H9 (cell line): ENCODE measurements at regions not wholly inside any gene's neighbourhood (a gene's known extent, or its start where the extent isn't known, plus 50 kb on each side); places are given as distances from the start of the nearest gene placed in this dataset.

Experiments
- DNase-seq: peaks from one replicate; pipeline ENCODE4 v3.0.0-alpha.2; 2017
- H2AFZ ChIP-seq: one replicate; pipeline ENCODE4 v1.6.1; 2013; ENCODE audit warnings: mild to moderate bottlenecking, low read length, control low read depth, moderate library complexity
- H2AK5ac ChIP-seq: 2 replicates; pipeline ENCODE4 v1.6.1; 2013; ENCODE audit warnings: low read length, control low read depth, mixed read lengths; ENCODE audit not compliant: insufficient read length
- H2BK120ac ChIP-seq: one replicate; pipeline ENCODE4 v1.6.1; 2013; ENCODE audit warnings: low read depth, mild to moderate bottlenecking, low read length, control low read depth, inconsistent platforms; ENCODE audit not compliant: poor library complexity, severe bottlenecking
- H2BK12ac ChIP-seq: 2 replicates; pipeline ENCODE4 v1.6.1; 2013; ENCODE audit warnings: low read length, control low read depth, mixed read lengths, low read depth; ENCODE audit not compliant: insufficient read length
- H2BK15ac ChIP-seq: 2 replicates; pipeline ENCODE4 v1.6.1; 2013; ENCODE audit warnings: low read depth, low read length, control low read depth
- H2BK20ac ChIP-seq: one replicate; pipeline ENCODE4 v1.6.1; 2013; ENCODE audit warnings: low read depth, mild to moderate bottlenecking, low read length, control low read depth, inconsistent platforms; ENCODE audit not compliant: poor library complexity, severe bottlenecking
- H2BK5ac ChIP-seq: 2 replicates; pipeline ENCODE4 v1.6.1; 2013; ENCODE audit warnings: low read length, control low read depth, mixed read lengths; ENCODE audit not compliant: insufficient read length
- H3K14ac ChIP-seq: 2 replicates; pipeline ENCODE4 v1.6.1; 2013; ENCODE audit warnings: low read length, control low read depth; ENCODE audit not compliant: insufficient read depth
- H3K18ac ChIP-seq: 2 replicates; pipeline ENCODE4 v1.6.1; 2013; ENCODE audit warnings: low read depth, mild to moderate bottlenecking, mixed read lengths, low read length, control low read depth; ENCODE audit not compliant: insufficient read length
- H3K23ac ChIP-seq: 2 replicates; pipeline ENCODE4 v1.6.1; 2013; ENCODE audit warnings: low read length, control low read depth, mixed read lengths, low read depth; ENCODE audit not compliant: insufficient read length
- H3K23me2 ChIP-seq: 2 replicates; pipeline ENCODE4 v1.6.1; 2013; ENCODE audit warnings: low read depth, mild to moderate bottlenecking, mixed read lengths, low read length, control low read depth; ENCODE audit not compliant: insufficient read length, poor library complexity, severe bottlenecking
- H3K27ac ChIP-seq: 2 replicates; pipeline ENCODE4 v1.5.1; 2013; ENCODE audit warnings: low read length, control low read depth, mixed read lengths, low read depth; ENCODE audit not compliant: insufficient read length
- H3K27me3 ChIP-seq: 2 replicates; pipeline ENCODE4 v1.6.1; 2013; ENCODE audit warnings: low read length, control low read depth, inconsistent platforms; ENCODE audit not compliant: insufficient read depth
- H3K4ac ChIP-seq: 2 replicates; pipeline ENCODE4 v1.6.1; 2013; ENCODE audit warnings: low read depth, mild to moderate bottlenecking, control low read depth, inconsistent platforms, low read length, moderate library complexity
- H3K4me1 ChIP-seq: 2 replicates; pipeline ENCODE4 v1.6.1; 2013; ENCODE audit warnings: low read length, control low read depth, inconsistent platforms; ENCODE audit not compliant: insufficient read depth
- H3K4me2 ChIP-seq: 2 replicates; pipeline ENCODE4 v1.6.1; 2013; ENCODE audit warnings: low read length, control low read depth, mixed read lengths; ENCODE audit not compliant: insufficient read length, insufficient read depth
- H3K56ac ChIP-seq: 2 replicates; pipeline ENCODE4 v1.6.1; 2013; ENCODE audit warnings: low read depth, mild to moderate bottlenecking, mixed read lengths, low read length, control low read depth; ENCODE audit not compliant: insufficient read length
- H3K79me1 ChIP-seq: 2 replicates; pipeline ENCODE4 v1.6.1; 2013; ENCODE audit warnings: low read depth, mild to moderate bottlenecking, moderate library complexity, low read length, control low read depth, inconsistent platforms; ENCODE audit not compliant: insufficient read depth, poor library complexity, severe bottlenecking
- H3K79me2 ChIP-seq: 2 replicates; pipeline ENCODE4 v1.6.1; 2013; ENCODE audit warnings: low read length, control low read depth, inconsistent platforms; ENCODE audit not compliant: insufficient read depth
- H3K9ac ChIP-seq: 2 replicates; pipeline ENCODE4 v1.6.1; 2013; ENCODE audit warnings: low read length, control low read depth, mixed read lengths; ENCODE audit not compliant: insufficient read length; ENCODE audit errors: extremely low read depth
- H3K9me3 ChIP-seq: one replicate; pipeline ENCODE4 v1.6.1; 2013; ENCODE audit warnings: low read depth, low read length, inconsistent platforms; ENCODE audit not compliant: control insufficient read depth
- H3T11ph ChIP-seq: one replicate; pipeline ENCODE4 v1.6.1; 2013; ENCODE audit warnings: mild to moderate bottlenecking, low read length, control low read depth, inconsistent platforms
- H4K20me1 ChIP-seq: one replicate; pipeline ENCODE4 v1.6.1; 2013; ENCODE audit not compliant: control insufficient read depth, insufficient read length, insufficient read depth
- H4K5ac ChIP-seq: 2 replicates; pipeline ENCODE4 v1.6.1; 2013; ENCODE audit warnings: low read depth, mild to moderate bottlenecking, mixed read lengths, low read length, control low read depth; ENCODE audit not compliant: insufficient read length
- H4K8ac ChIP-seq: replicated peaks from 2 replicates; pipeline ENCODE4 v1.6.1; 2013; ENCODE audit warnings: low read length, control low read depth, mixed read lengths, low read depth; ENCODE audit not compliant: insufficient read length
- H4K91ac ChIP-seq: 2 replicates; pipeline ENCODE4 v1.6.1; 2013; ENCODE audit warnings: low read depth, mild to moderate bottlenecking, moderate library complexity, mixed read lengths, low read length, control low read depth; ENCODE audit not compliant: insufficient read length
- H3K27ac Mint-ChIP-seq, 3 experiments: 2 replicates in 2 of 3; 3 replicates in 1 of 3; pipeline ENCODE4 v1.8.0; 2020 to 2021; ENCODE audit warnings: mixed read lengths in 3 of 3, mild to moderate bottlenecking in 1 of 3, moderate library complexity in 1 of 3
- H3K27me3 Mint-ChIP-seq: 2 replicates; pipeline ENCODE4 v1.8.0; 2021; ENCODE audit warnings: low read depth, mild to moderate bottlenecking, moderate library complexity, mixed read lengths
- H3K36me3 Mint-ChIP-seq, 3 experiments: 2 replicates in 2 of 3; 3 replicates in 1 of 3; pipeline ENCODE4 v1.8.0; 2020 to 2021; ENCODE audit warnings: low read depth in 3 of 3, mixed read lengths in 3 of 3; ENCODE audit not compliant: insufficient read depth in 1 of 3
- H3K4me1 Mint-ChIP-seq, 2 experiments: 2 replicates each; pipeline ENCODE4 v1.8.0; 2020; ENCODE audit warnings: mixed read lengths in 2 of 2
- H3K4me3 Mint-ChIP-seq, 2 experiments: 2 replicates in 1 of 2; 3 replicates in 1 of 2; pipeline ENCODE4 v1.8.0; 2020 to 2021; ENCODE audit warnings: mild to moderate bottlenecking in 2 of 2, mixed read lengths in 2 of 2, moderate library complexity in 1 of 2
- H3K9me3 Mint-ChIP-seq, 2 experiments: 2 replicates in 1 of 2; 3 replicates in 1 of 2; pipeline ENCODE4 v1.8.0; 2020; ENCODE audit warnings: mild to moderate bottlenecking in 2 of 2, mixed read lengths in 2 of 2, moderate library complexity in 1 of 2
- WGBS: extraction: QIAGEN DNeasy Blood & Tissue Kit; methylation state at CpG from one replicate; pipeline ENCODE4 v1.1.7; 2013; ENCODE audit warnings: missing lambda C conversion rate, low lambda C conversion rate, mixed read lengths; ENCODE audit not compliant: insufficient read length; ENCODE audit errors: extremely low coverage; 5-methylcytosine and 5-hydroxymethylcytosine counted together
- TF ChIP-seq, protein P1 (sequence below): fragments of 200-600 bp; sonication (generic); conservative IDR thresholded peaks from 3 replicates; pipeline ENCODE4 v1.8.0; 2021; ENCODE audit warnings: antibody characterized with exemption, mild to moderate bottlenecking

- Histone ChIP-seq H2BK12ac (no peak overlapping the region), H3K79me1 (no peaks in the 10 kb centered on the region), H3K23ac (no peak overlapping the region), H3K27me3 (no peaks in the 10 kb centered on the region), H4K5ac (no peak overlapping the region), H3K27ac (no peak overlapping the region), H3K4ac (no peak overlapping the region), H3K9ac (no peak overlapping the region), H3K9me3 (no peaks in the 10 kb centered on the region), H2BK15ac (no peak overlapping the region), H2BK120ac (no peak overlapping the region), H3K56ac (no peak overlapping the region), H4K91ac (no peak overlapping the region), H3K18ac (no peak overlapping the region), H2AFZ (no peak overlapping the region), H3K23me2 (no peaks in the 10 kb centered on the region), H4K20me1 (no peaks in the 10 kb centered on the region), H3K4me2 (no peak overlapping the region), H2AK5ac (no peak overlapping the region), H4K8ac (no peak overlapping the region), H3T11ph (no peak overlapping the region), H3K14ac (no peak overlapping the region), H3K79me2 (no peaks in the 10 kb centered on the region; the same call in 1 of the 2 replicates), H2BK5ac (no peak overlapping the region), H2BK20ac (no peak overlapping the region), H3K4me1 (no peaks in the 10 kb centered on the region)
- no CpG with 5 or more reads among the region's 5 CpGs for WGBS
- Mint-ChIP-seq H3K27me3 (peaks cover 1% of the 10 kb centered on the region; the same call in 1 of the 2 replicates), H3K4me3 (no peak overlapping the region), H3K4me1 (peaks cover 8 to 15% of the 10 kb centered on the region in 2 experiments), H3K27ac (peak overlapping the region in 1 of 3 experiments; percentile 7; a peak in 2 of 7 replicates), H3K36me3 (no peaks in the 10 kb centered on the region; a peak in 5 of 7 replicates), H3K9me3 (no peaks in the 10 kb centered on the region)
- TF ChIP-seq, protein P1, sequence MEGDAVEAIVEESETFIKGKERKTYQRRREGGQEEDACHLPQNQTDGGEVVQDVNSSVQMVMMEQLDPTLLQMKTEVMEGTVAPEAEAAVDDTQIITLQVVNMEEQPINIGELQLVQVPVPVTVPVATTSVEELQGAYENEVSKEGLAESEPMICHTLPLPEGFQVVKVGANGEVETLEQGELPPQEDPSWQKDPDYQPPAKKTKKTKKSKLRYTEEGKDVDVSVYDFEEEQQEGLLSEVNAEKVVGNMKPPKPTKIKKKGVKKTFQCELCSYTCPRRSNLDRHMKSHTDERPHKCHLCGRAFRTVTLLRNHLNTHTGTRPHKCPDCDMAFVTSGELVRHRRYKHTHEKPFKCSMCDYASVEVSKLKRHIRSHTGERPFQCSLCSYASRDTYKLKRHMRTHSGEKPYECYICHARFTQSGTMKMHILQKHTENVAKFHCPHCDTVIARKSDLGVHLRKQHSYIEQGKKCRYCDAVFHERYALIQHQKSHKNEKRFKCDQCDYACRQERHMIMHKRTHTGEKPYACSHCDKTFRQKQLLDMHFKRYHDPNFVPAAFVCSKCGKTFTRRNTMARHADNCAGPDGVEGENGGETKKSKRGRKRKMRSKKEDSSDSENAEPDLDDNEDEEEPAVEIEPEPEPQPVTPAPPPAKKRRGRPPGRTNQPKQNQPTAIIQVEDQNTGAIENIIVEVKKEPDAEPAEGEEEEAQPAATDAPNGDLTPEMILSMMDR, result no peak
- DNase-seq, result no peak
Observed at GRCh38 chr22:25369041-25369440, 149.6 kb downstream of the CRYBB2 start.
